Mesenchymal stem cell (in vitro differentiated cells and primary cell): ENCODE measurements at regions not wholly inside any gene's neighbourhood (a gene's known extent, or its start where the extent isn't known, plus 50 kb on each side); places are given as distances from the start of the nearest gene placed in this dataset.
A peak's percentile ranks its signal among the peaks of the same experiment; 100 is the strongest.

Experiments
- DNase-seq: peaks from one replicate; pipeline ENCODE4 v3.0.0-alpha.2; 2013
- H2AFZ ChIP-seq: one replicate; pipeline ENCODE4 v1.6.1; 2013; ENCODE audit warnings: low read depth, mild to moderate bottlenecking, control low read depth, inconsistent platforms, low read length, moderate library complexity
- H2AK5ac ChIP-seq: 2 replicates; pipeline ENCODE4 v1.6.1; 2013; ENCODE audit warnings: low read length, moderate library complexity, mild to moderate bottlenecking, inconsistent platforms; ENCODE audit not compliant: severe bottlenecking
- H2BK120ac ChIP-seq: one replicate; pipeline ENCODE4 v1.6.1; 2013; ENCODE audit warnings: low read depth, mild to moderate bottlenecking, inconsistent platforms, low read length, moderate library complexity
- H2BK12ac ChIP-seq, 2 experiments: one replicate each; pipeline ENCODE4 v1.6.1; 2013; ENCODE audit warnings: inconsistent platforms in 2 of 2, low read length in 2 of 2, mild to moderate bottlenecking in 2 of 2, moderate library complexity in 2 of 2, control low read depth in 1 of 2
- H2BK15ac ChIP-seq: one replicate; pipeline ENCODE4 v1.6.1; 2013; ENCODE audit warnings: mild to moderate bottlenecking, low read depth, inconsistent platforms; ENCODE audit not compliant: poor library complexity, severe bottlenecking
- H2BK5ac ChIP-seq: 2 replicates; pipeline ENCODE4 v1.6.1; 2013; ENCODE audit warnings: low read depth, mild to moderate bottlenecking, low read length, control low read depth, inconsistent platforms; ENCODE audit not compliant: poor library complexity, severe bottlenecking
- H3K14ac ChIP-seq, 2 experiments: one replicate each; pipeline ENCODE4 v1.6.1; 2013; ENCODE audit warnings: inconsistent platforms in 2 of 2, low read length in 2 of 2, control low read depth in 1 of 2, mild to moderate bottlenecking in 1 of 2, moderate library complexity in 1 of 2
- H3K18ac ChIP-seq, 2 experiments: one replicate each; pipeline ENCODE4 v1.6.1; 2013; ENCODE audit warnings: inconsistent platforms in 2 of 2, low read length in 2 of 2, control low read depth in 1 of 2, low read depth in 1 of 2, mild to moderate bottlenecking in 1 of 2
- H3K23ac ChIP-seq, 2 experiments: one replicate each; pipeline ENCODE4 v1.6.1; 2013; ENCODE audit warnings: inconsistent platforms in 2 of 2, low read length in 2 of 2, mild to moderate bottlenecking in 2 of 2, moderate library complexity in 2 of 2, control low read depth in 1 of 2
- H3K27ac ChIP-seq: 2 replicates; pipeline ENCODE4 v1.5.1; 2013; ENCODE audit warnings: mild to moderate bottlenecking, moderate library complexity, low read length, control low read depth, inconsistent platforms; ENCODE audit not compliant: poor library complexity, severe bottlenecking
- H3K27me3 ChIP-seq, 2 experiments: 2 replicates each; pipeline versions ENCODE4 v1.6.1 to v1.7.0; 2013; ENCODE audit warnings: low read length in 2 of 2, mild to moderate bottlenecking in 2 of 2, moderate library complexity in 2 of 2, control low read depth in 1 of 2, inconsistent platforms in 1 of 2; ENCODE audit not compliant: control insufficient read depth in 1 of 2, insufficient read depth in 1 of 2
- H3K36me3 ChIP-seq, 2 experiments: 2 replicates each; pipeline versions ENCODE4 v1.6.1 to v1.7.0; 2013; ENCODE audit warnings: low read length in 2 of 2, control low read depth in 1 of 2, inconsistent platforms in 1 of 2, low read depth in 1 of 2, mild to moderate bottlenecking in 1 of 2; ENCODE audit not compliant: insufficient read depth in 2 of 2, control insufficient read depth in 1 of 2
- H3K4ac ChIP-seq, 2 experiments: one replicate each; pipeline ENCODE4 v1.6.1; 2013; ENCODE audit warnings: inconsistent platforms in 2 of 2, low read length in 2 of 2, mild to moderate bottlenecking in 2 of 2, moderate library complexity in 2 of 2, control low read depth in 1 of 2, low read depth in 1 of 2
- H3K4me1 ChIP-seq: 2 replicates; pipeline ENCODE4 v1.6.1; 2013; ENCODE audit warnings: low read depth, low read length, control low read depth; ENCODE audit not compliant: control insufficient read depth, insufficient read depth
- H3K4me2 ChIP-seq: 2 replicates; pipeline ENCODE4 v1.6.1; 2013; ENCODE audit warnings: low read length, mild to moderate bottlenecking, inconsistent platforms; ENCODE audit not compliant: poor library complexity, severe bottlenecking
- H3K4me3 ChIP-seq, 2 experiments: 2 replicates each; pipeline versions ENCODE4 v1.5.1 to v1.7.0; 2013; ENCODE audit warnings: low read length in 2 of 2, mild to moderate bottlenecking in 2 of 2, control low read depth in 1 of 2, low read depth in 1 of 2; ENCODE audit not compliant: insufficient read depth in 1 of 2
- H3K79me1 ChIP-seq: replicated peaks from 2 replicates; pipeline ENCODE4 v1.6.1; 2013; ENCODE audit warnings: mild to moderate bottlenecking, control low read depth, low read length, inconsistent platforms; ENCODE audit not compliant: poor library complexity, severe bottlenecking
- H3K9ac ChIP-seq: 2 replicates; pipeline ENCODE4 v1.7.0; 2013; ENCODE audit warnings: mild to moderate bottlenecking, low read length, moderate library complexity
- H3K9me3 ChIP-seq: 2 replicates; pipeline ENCODE4 v1.7.0; 2013; ENCODE audit warnings: mild to moderate bottlenecking, low read length; ENCODE audit not compliant: control insufficient read depth
- H4K8ac ChIP-seq: one replicate; pipeline ENCODE4 v1.6.1; 2013; ENCODE audit warnings: inconsistent platforms, mild to moderate bottlenecking, low read length, moderate library complexity
- H4K91ac ChIP-seq: one replicate; pipeline ENCODE4 v1.6.1; 2013; ENCODE audit warnings: mild to moderate bottlenecking, low read length, inconsistent platforms
- WGBS: methylation state at CpG from one replicate; pipeline ENCODE4 v1.1.7; 2013; ENCODE audit warnings: mixed read lengths; 5-methylcytosine and 5-hydroxymethylcytosine counted together

DNA sequence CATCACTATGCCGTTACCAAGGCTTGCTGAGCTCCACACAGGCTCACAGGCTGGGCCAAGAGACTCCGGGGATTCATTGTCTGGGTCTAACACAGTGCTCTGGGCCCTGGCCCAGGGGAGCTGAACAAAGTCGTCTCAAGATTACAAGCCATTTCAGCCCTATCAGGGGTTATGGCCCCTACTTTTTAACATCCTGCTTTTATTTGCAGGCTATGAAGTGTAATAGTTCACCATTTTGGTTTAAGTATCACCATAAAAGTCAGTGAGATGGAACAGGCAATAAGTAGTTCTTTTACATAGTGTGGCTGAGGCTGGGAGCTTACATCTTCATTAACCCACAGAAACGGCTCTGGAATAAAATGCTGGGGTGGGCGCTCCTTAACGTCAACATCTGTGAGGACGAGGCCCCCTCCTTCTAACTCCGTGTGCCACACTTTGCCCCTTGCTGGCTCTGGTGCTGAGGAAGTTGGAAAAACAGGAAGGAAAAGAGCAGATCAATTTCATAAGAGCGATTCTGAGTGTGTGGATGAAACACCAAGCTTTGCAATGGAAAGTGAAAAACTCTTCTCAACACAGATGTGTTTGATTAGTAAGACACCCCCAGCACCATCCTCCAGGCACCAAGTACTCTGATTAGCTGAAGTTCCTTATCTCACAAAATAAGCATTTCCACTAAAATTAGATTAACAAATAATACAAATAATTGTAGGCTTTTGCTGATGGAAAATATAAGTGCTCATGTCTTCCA lies 447.3 kb downstream of the MAFB start:
- Histone ChIP-seq H3K4me1 (no peaks in the 10 kb centered on the region), H3K4me3 (no peak overlapping the region), H3K36me3 (no peaks in the 10 kb centered on the region), H3K9me3 (no peaks in the 10 kb centered on the region), H3K79me1 (no peaks in the 10 kb centered on the region), H4K91ac (no peak overlapping the region), H3K4ac (no peak overlapping the region), H2BK5ac (no peak overlapping the region), H2BK120ac (no peak overlapping the region), H3K18ac (no peak overlapping the region), H3K4me2 (no peak overlapping the region), H3K27ac (no peak overlapping the region), H2BK15ac (no peak overlapping the region), H3K23ac (no peak overlapping the region), H2AFZ (no peak overlapping the region), H2AK5ac (no peak overlapping the region), H3K27me3 (no peaks in the 10 kb centered on the region), H2BK12ac (no peak overlapping the region), H4K8ac (no peak overlapping the region), H3K9ac (no peak overlapping the region), H3K14ac (no peak overlapping the region)
- 58% methylated on average over 8 of the region's 9 CpGs for WGBS
- DNase-seq: no peak

DNA sequence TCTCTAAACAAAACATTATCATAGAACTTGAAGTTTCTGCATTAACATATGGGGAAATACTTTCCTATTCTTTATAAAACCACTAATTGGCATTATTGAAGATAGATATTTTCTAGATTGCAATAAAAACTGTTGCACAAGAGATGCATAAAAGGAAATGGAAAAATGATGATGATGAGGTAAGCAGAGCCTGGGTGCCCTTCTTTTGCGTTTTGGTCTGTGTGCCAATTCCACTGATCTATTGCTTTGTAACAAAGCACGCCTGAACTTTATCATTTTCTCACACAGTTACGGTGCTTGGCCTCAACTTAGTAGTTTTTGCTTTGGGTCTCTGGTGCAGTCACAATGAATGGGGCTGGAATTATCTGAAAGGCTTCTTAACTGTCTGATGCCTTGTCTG lies 450.5 kb downstream of the MAFB start:
- H3K27ac ChIP-seq: no peak overlapping the region
- H4K91ac ChIP-seq: no peak overlapping the region
- no peak overlapping the region for H2BK15ac ChIP-seq
- no peak overlapping the region for H2BK5ac ChIP-seq
- H3K4me2 ChIP-seq: no peak overlapping the region
- no peak for DNase-seq
- no peak overlapping the region for H3K4ac ChIP-seq
- H3K36me3 ChIP-seq: no peaks in the 10 kb centered on the region
- H3K23ac ChIP-seq: no peak overlapping the region
- no peaks in the 10 kb centered on the region for H3K79me1 ChIP-seq
- H3K4me1 ChIP-seq: no peaks in the 10 kb centered on the region
- H4K8ac ChIP-seq: no peak overlapping the region
- no peaks in the 10 kb centered on the region for H3K27me3 ChIP-seq
- H3K18ac ChIP-seq: no peak overlapping the region
- H3K14ac ChIP-seq: no peak overlapping the region
- no peak overlapping the region for H2AK5ac ChIP-seq
- H2BK120ac ChIP-seq: no peak overlapping the region
- WGBS: 100% methylated on average over 3 of the region's 3 CpGs
- H2BK12ac ChIP-seq: no peak overlapping the region
- H2AFZ ChIP-seq: no peak overlapping the region
- no peaks in the 10 kb centered on the region for H3K9me3 ChIP-seq
- H3K9ac ChIP-seq: no peak overlapping the region
- H3K4me3 ChIP-seq: no peak overlapping the region

DNA sequence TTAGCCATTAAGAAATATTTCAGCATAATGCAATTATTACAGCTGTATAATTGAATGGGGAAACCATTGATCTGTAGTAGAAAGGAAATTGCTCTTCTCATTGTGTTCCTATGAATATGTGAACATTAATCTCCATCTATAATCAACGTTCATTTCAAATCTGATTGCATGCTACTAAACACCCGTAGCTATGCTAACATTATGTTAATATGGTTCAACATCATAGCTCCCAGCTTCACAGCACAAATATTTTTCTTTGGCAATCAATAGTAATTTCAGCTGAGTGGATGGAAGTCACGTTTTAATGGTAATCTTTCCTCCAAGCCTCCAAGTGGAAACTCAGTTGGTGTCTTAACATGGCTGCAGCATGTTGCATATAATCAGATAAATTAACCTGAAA lies 454.4 kb downstream of the MAFB start:
- Histone ChIP-seq H3K27me3 (no peaks in the 10 kb centered on the region), H3K4me1 (no peaks in the 10 kb centered on the region), H3K27ac (no peak overlapping the region), H3K9ac (no peak overlapping the region), H2AFZ (no peak overlapping the region), H2BK15ac (no peak overlapping the region), H3K14ac (no peak overlapping the region), H3K18ac (no peak overlapping the region), H3K4me2 (no peak overlapping the region), H4K91ac (no peak overlapping the region), H3K9me3 (no peaks in the 10 kb centered on the region), H2AK5ac (no peak overlapping the region), H3K79me1 (no peaks in the 10 kb centered on the region), H4K8ac (no peak overlapping the region), H2BK12ac (no peak overlapping the region), H3K23ac (no peak overlapping the region), H3K4me3 (no peak overlapping the region), H3K4ac (no peak overlapping the region), H3K36me3 (no peaks in the 10 kb centered on the region), H2BK5ac (no peak overlapping the region), H2BK120ac (no peak overlapping the region)
- no peak for DNase-seq
- 92% methylated on average over 3 of the region's 3 CpGs for WGBS

DNA sequence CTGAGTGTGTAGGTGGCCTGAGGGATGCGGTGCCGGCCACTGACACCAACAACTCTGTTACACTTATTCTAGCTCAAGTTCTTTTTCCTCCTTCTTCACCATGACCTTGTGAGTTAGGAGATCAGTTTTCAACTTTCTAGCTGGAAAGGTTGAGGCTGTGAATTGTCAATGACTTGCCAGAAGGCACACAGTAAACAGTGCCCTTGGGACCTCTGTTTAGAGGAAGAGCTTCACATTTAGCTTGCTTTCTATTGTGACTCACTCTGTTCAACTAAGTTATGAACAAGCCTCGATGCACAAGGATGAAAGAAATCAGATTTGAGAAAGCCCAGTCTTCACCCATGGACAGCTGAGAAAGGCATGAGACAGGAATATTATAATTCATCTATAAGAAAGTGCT lies 455.6 kb downstream of the MAFB start:
- Histone ChIP-seq H3K4me1 (no peaks in the 10 kb centered on the region), H3K9me3 (no peaks in the 10 kb centered on the region), H3K79me1 (no peaks in the 10 kb centered on the region), H2AFZ (no peak overlapping the region), H3K18ac (no peak overlapping the region), H3K27me3 (no peaks in the 10 kb centered on the region), H2BK120ac (no peak overlapping the region), H3K9ac (peak overlapping the region; percentile 44), H2BK5ac (no peak overlapping the region), H3K36me3 (no peaks in the 10 kb centered on the region), H3K4me3 (peak overlapping the region in 1 of 2 experiments; percentile 36), H3K23ac (no peak overlapping the region), H3K4me2 (no peak overlapping the region), H2AK5ac (no peak overlapping the region), H3K4ac (no peak overlapping the region), H2BK12ac (no peak overlapping the region), H3K27ac (no peak overlapping the region), H4K8ac (no peak overlapping the region), H4K91ac (no peak overlapping the region), H2BK15ac (no peak overlapping the region), H3K14ac (no peak overlapping the region)
- WGBS: no CpG with 5 or more reads among the region's 3 CpGs
- DNase-seq: peak; percentile 23
